GM23248 (cell line): ENCODE measurements at regions not wholly inside any gene's neighbourhood (a gene's known extent, or its start where the extent isn't known, plus 50 kb on each side); places are given as distances from the start of the nearest gene placed in this dataset.

Experiments used
- EZH2 ChIP-seq: fragments of 200-600 bp; sonication (generic); IDR thresholded peaks from 2 replicates; pipeline ENCODE4 v1.6.1; 2018; ENCODE audit warnings: antibody characterized with exemption, mild to moderate bottlenecking; ENCODE audit not compliant: insufficient read depth, poor library complexity, severe bottlenecking
- EZH2phosphoT487 ChIP-seq: fragments of 200-600 bp; sonication (generic); IDR thresholded peaks from 2 replicates; pipeline ENCODE4 v1.6.1; 2018; ENCODE audit warnings: antibody characterized with exemption, moderate library complexity, mild to moderate bottlenecking, low read depth; ENCODE audit not compliant: insufficient read depth

GRCh38 chr2:66698091-66698490 lies 263.2 kb downstream of the MEIS1 start:
- TF ChIP-seq EZH2 (no peak), EZH2phosphoT487 (no peak)
